ENCODE measurements at regions not wholly inside any gene's neighbourhood (a gene's known extent, or its start where the extent isn't known, plus 50 kb on each side); places are given as distances from the start of the nearest gene placed in this dataset.

GRCh38 chr14:89509891-89510290 lies 92.9 kb upstream of the FOXN3 start:
- Histone ChIP-seq H3K27ac (ENCODE audit: low read depth, low read length, poor library complexity, severe bottlenecking) (no peak overlapping the region), H3K4me1 (ENCODE audit: insufficient read depth, low read length, poor library complexity, severe bottlenecking) (no peaks in the 10 kb centered on the region), H3K4me3 (ENCODE audit: low read depth, low read length, poor library complexity, severe bottlenecking) (no peak overlapping the region), H3K36me3 (ENCODE audit: insufficient read depth, low read length, poor library complexity, severe bottlenecking) (no peaks in the 10 kb centered on the region), H3K9me3 (ENCODE audit: low read depth, low read length, poor library complexity, severe bottlenecking) (no peaks in the 10 kb centered on the region), H3K27me3 (replicated peaks; ENCODE audit: insufficient read depth, low read depth, low read length, poor library complexity) (no peaks in the 10 kb centered on the region)
- intact Hi-C loops (cut with micrococcal nuclease; ENCODE audit: unreplicated experiment): no loop called here
- POLR2A ChIA-PET (ENCODE audit: low non-redundant PET): no interaction called here
- CTCF ChIA-PET: no interaction called here
- TF ChIP-seq EZH2 (IDR thresholded peaks at IDR 0.05; ENCODE audit: borderline replicate concordance, low read depth, low read length, poor library complexity, severe bottlenecking) (no peak), CTCF (conservative IDR thresholded peaks at IDR 0.05; ENCODE audit: low read depth, low read length) (no peak)
- BruUV-seq (replicated peaks): no TSS peak
- peak; percentile 10 for DNase-seq (ENCODE audit: low spot score)

GRCh38 chr14:89508863-89509262 lies 91.8 kb upstream of the FOXN3 start:
- no peaks in the 10 kb centered on the region for H3K36me3 ChIP-seq (ENCODE audit: insufficient read depth, low read length, poor library complexity, severe bottlenecking)
- H3K27ac ChIP-seq (ENCODE audit: low read depth, low read length, poor library complexity, severe bottlenecking): no peak overlapping the region
- no peaks in the 10 kb centered on the region for H3K27me3 ChIP-seq (replicated peaks; ENCODE audit: insufficient read depth, low read depth, low read length, poor library complexity)
- ChIA-PET CTCF (no interaction called here), POLR2A (ENCODE audit: low non-redundant PET) (interaction anchor here (0.5 kb wide), 1 partner anchor 11 kb away, joined by 5 read pairs; no protein-coding TSS in a partner anchor)
- no TSS peak for BruUV-seq (replicated peaks)
- no peak for DNase-seq (ENCODE audit: low spot score)
- no peak for TF ChIP-seq CTCF (conservative IDR thresholded peaks at IDR 0.05; ENCODE audit: low read depth, low read length)
- no peak for TF ChIP-seq EZH2 (IDR thresholded peaks at IDR 0.05; ENCODE audit: borderline replicate concordance, low read depth, low read length, poor library complexity, severe bottlenecking)
- no peak overlapping the region for H3K4me3 ChIP-seq (ENCODE audit: low read depth, low read length, poor library complexity, severe bottlenecking)
- H3K4me1 ChIP-seq (ENCODE audit: insufficient read depth, low read length, poor library complexity, severe bottlenecking): no peaks in the 10 kb centered on the region
- H3K9me3 ChIP-seq (ENCODE audit: low read depth, low read length, poor library complexity, severe bottlenecking): no peaks in the 10 kb centered on the region
- intact Hi-C loops (cut with micrococcal nuclease; ENCODE audit: unreplicated experiment): no loop called here

- H3K27ac ChIP-seq (ENCODE audit: low read depth, low read length, poor library complexity, severe bottlenecking): no peak overlapping the region
- no peaks in the 10 kb centered on the region for H3K36me3 ChIP-seq (ENCODE audit: insufficient read depth, low read length, poor library complexity, severe bottlenecking)
- TF ChIP-seq CTCF (conservative IDR thresholded peaks at IDR 0.05; ENCODE audit: low read depth, low read length) (no peak), EZH2 (IDR thresholded peaks at IDR 0.05; ENCODE audit: borderline replicate concordance, low read depth, low read length, poor library complexity, severe bottlenecking) (no peak)
- no peaks in the 10 kb centered on the region for H3K4me1 ChIP-seq (ENCODE audit: insufficient read depth, low read length, poor library complexity, severe bottlenecking)
- BruUV-seq (replicated peaks): no TSS peak
- H3K4me3 ChIP-seq (ENCODE audit: low read depth, low read length, poor library complexity, severe bottlenecking): no peak overlapping the region
- CTCF ChIA-PET: no interaction called here
- intact Hi-C loops (cut with micrococcal nuclease; ENCODE audit: unreplicated experiment): no loop called here
- H3K9me3 ChIP-seq (ENCODE audit: low read depth, low read length, poor library complexity, severe bottlenecking): no peaks in the 10 kb centered on the region
- POLR2A ChIA-PET (ENCODE audit: low non-redundant PET): interaction anchor here (0.5 kb wide), 1 partner anchor 12 kb away, joined by 5 read pairs; no protein-coding TSS in a partner anchor
- DNase-seq (ENCODE audit: low spot score): no peak
- H3K27me3 ChIP-seq (replicated peaks; ENCODE audit: insufficient read depth, low read depth, low read length, poor library complexity): no peaks in the 10 kb centered on the region
Observed at GRCh38 chr14:89507926-89508460, 91.0 kb upstream of the FOXN3 start.
